Naive thymus-derived CD8-positive, alpha-beta T cell (primary cell): ENCODE measurements at regions not wholly inside any gene's neighbourhood (a gene's known extent, or its start where the extent isn't known, plus 50 kb on each side); places are given as distances from the start of the nearest gene placed in this dataset.
"Not testable (repeated sequence)": the region's sequence is repeated elsewhere in the genome, so short reads cannot be mapped to it uniquely, and the experiment has no call there.

Source experiments
- ATAC-seq, 2 donors: fragments of 150-1000 bp; cut with Tn5 transposase in 1 of 2; sonication (Bioruptor Pico), chemical (Tn5 transposase) in 1 of 2; 1 replicate in 1 of 2; 2 replicates in 1 of 2; pipeline ENCODE4 v1.10.0; 2021; ENCODE audit warnings: mild to moderate bottlenecking in 2 of 2, moderate library complexity in 2 of 2
- POLR2A ChIA-PET: fragments of 350-600 bp; sonication (Branson Sonifier 250); formaldehyde crosslinking; loops from one replicate; lab custom pipeline; 2021; ENCODE audit warnings: antibody characterized with exemption; lab: Charles Lee
- DNase-seq, 10 donors: peaks; one replicate each; pipeline versions ENCODE4 v3.0.0 to v3.0.0-alpha.2; 2020 to 2022
- H3K27ac Mint-ChIP-seq, 10 donors: one replicate each; pipeline ENCODE4 v1.8.0; 2020 to 2022; ENCODE audit warnings: mild to moderate bottlenecking in 10 of 10, mixed read lengths in 10 of 10, moderate library complexity in 4 of 10, inconsistent platforms in 1 of 10
- H3K27me3 Mint-ChIP-seq, 5 donors: one replicate each; pipeline ENCODE4 v1.8.0; 2021 to 2022; ENCODE audit warnings: mixed read lengths in 5 of 5
- H3K36me3 Mint-ChIP-seq, 3 donors: one replicate each; pipeline ENCODE4 v1.8.0; 2020 to 2022; ENCODE audit warnings: mixed read lengths in 3 of 3, mild to moderate bottlenecking in 2 of 3, inconsistent platforms in 1 of 3
- H3K4me1 Mint-ChIP-seq, 4 donors: one replicate each; pipeline ENCODE4 v1.8.0; 2021 to 2022; ENCODE audit warnings: mixed read lengths in 4 of 4
- H3K4me3 Mint-ChIP-seq, 10 donors: one replicate each; pipeline ENCODE4 v1.8.0; 2020 to 2022; ENCODE audit warnings: mild to moderate bottlenecking in 10 of 10, mixed read lengths in 10 of 10, moderate library complexity in 6 of 10, inconsistent platforms in 1 of 10
- H3K9me3 Mint-ChIP-seq, 9 donors: one replicate each; pipeline ENCODE4 v1.8.0; 2020 to 2022; ENCODE audit warnings: mixed read lengths in 9 of 9, mild to moderate bottlenecking in 3 of 9, inconsistent platforms in 1 of 9, moderate library complexity in 1 of 9

- no peaks in the 10 kb centered on the region for H3K36me3 Mint-ChIP-seq
- no peak overlapping the region for H3K27ac Mint-ChIP-seq
- no peaks in the 10 kb centered on the region for H3K4me1 Mint-ChIP-seq
- POLR2A ChIA-PET, result no interaction called here
- peaks cover 0 to 22% (median 10%) of the 10 kb centered on the region in 9 donors for H3K9me3 Mint-ChIP-seq
- no peak overlapping the region for H3K4me3 Mint-ChIP-seq
- ATAC-seq, result no peak
- no peaks in the 10 kb centered on the region for H3K27me3 Mint-ChIP-seq
- no peak for DNase-seq
Measured at GRCh38 chr13:85166891-85167290, 632.3 kb downstream of the SLITRK6 start.

GRCh38 chr13:85163063-85163462 is 636.2 kb downstream of the SLITRK6 start:
- Mint-ChIP-seq H3K27me3 (no peaks in the 10 kb centered on the region), H3K9me3 (peaks cover 0 to 24% (median 6%) of the 10 kb centered on the region in 9 donors), H3K4me3 (no peak overlapping the region), H3K36me3 (no peaks in the 10 kb centered on the region), H3K27ac (no peak overlapping the region), H3K4me1 (no peaks in the 10 kb centered on the region)
- no peak for ATAC-seq
- no peak for DNase-seq
- POLR2A ChIA-PET, result no interaction called here

- H3K36me3 Mint-ChIP-seq, result no peaks in the 10 kb centered on the region
- DNase-seq (no peak), ATAC-seq (no peak)
- POLR2A ChIA-PET, result no interaction called here
- H3K27me3 Mint-ChIP-seq, result no peaks in the 10 kb centered on the region
- H3K4me3 Mint-ChIP-seq, result no peak overlapping the region
- H3K9me3 Mint-ChIP-seq, result peaks cover 0 to 9% (median 1%) of the 10 kb centered on the region in 9 donors
- H3K4me1 Mint-ChIP-seq, result no peaks in the 10 kb centered on the region
- no peak overlapping the region for H3K27ac Mint-ChIP-seq
Measured at GRCh38 chr13:85148009-85148408, 651.2 kb downstream of the SLITRK6 start.

GRCh38 chr13:85142351-85142927 is 656.8 kb downstream of the SLITRK6 start:
- no peak overlapping the region for H3K27ac Mint-ChIP-seq
- no peaks in the 10 kb centered on the region for H3K36me3 Mint-ChIP-seq
- no peaks in the 10 kb centered on the region for H3K27me3 Mint-ChIP-seq
- ATAC-seq (no peak), DNase-seq (no peak)
- H3K4me1 Mint-ChIP-seq, result no peaks in the 10 kb centered on the region
- POLR2A ChIA-PET, result no interaction called here
- H3K9me3 Mint-ChIP-seq, result peaks cover 0 to 17% (median 0%) of the 10 kb centered on the region in 9 donors
- no peak overlapping the region for H3K4me3 Mint-ChIP-seq

GRCh38 chr13:85141401-85141800 is 657.8 kb downstream of the SLITRK6 start:
- Mint-ChIP-seq H3K36me3 (no peaks in the 10 kb centered on the region), H3K27ac (no peak overlapping the region), H3K4me3 (no peak overlapping the region), H3K4me1 (no peaks in the 10 kb centered on the region), H3K27me3 (no peaks in the 10 kb centered on the region), H3K9me3 (peaks cover 0 to 17% (median 0%) of the 10 kb centered on the region in 9 donors)
- no peak for ATAC-seq
- POLR2A ChIA-PET, result no interaction called here
- DNase-seq, result no peak

- POLR2A ChIA-PET, result no interaction called here
- Mint-ChIP-seq H3K9me3 (peaks cover 0 to 17% (median 0%) of the 10 kb centered on the region in 9 donors), H3K4me3 (no peak overlapping the region), H3K36me3 (no peaks in the 10 kb centered on the region), H3K4me1 (no peaks in the 10 kb centered on the region), H3K27ac (no peak overlapping the region), H3K27me3 (no peaks in the 10 kb centered on the region)
- DNase-seq, result no peak
- ATAC-seq, result no peak
Measured at GRCh38 chr13:85140192-85140591, 659.0 kb downstream of the SLITRK6 start.

- Mint-ChIP-seq H3K27me3 (no peaks in the 10 kb centered on the region), H3K4me3 (no peak overlapping the region), H3K9me3 (peaks cover 0 to 12% (median 0%) of the 10 kb centered on the region in 9 donors), H3K27ac (no peak overlapping the region), H3K4me1 (no peaks in the 10 kb centered on the region), H3K36me3 (no peaks in the 10 kb centered on the region)
- no peak for ATAC-seq
- DNase-seq, result no peak
- POLR2A ChIA-PET, result no interaction called here
Measured at GRCh38 chr13:85137516-85137915, 661.7 kb downstream of the SLITRK6 start.

- H3K4me1 Mint-ChIP-seq, result no peaks in the 10 kb centered on the region
Measured at GRCh38 chr13:85132986-85133385, 666.2 kb downstream of the SLITRK6 start.

GRCh38 chr13:85123501-85123900 is 675.7 kb downstream of the SLITRK6 start:
- H3K4me3 Mint-ChIP-seq, ATAC-seq, DNase-seq, H3K27ac Mint-ChIP-seq, POLR2A ChIA-PET, H3K36me3 Mint-ChIP-seq, H3K4me1 Mint-ChIP-seq, H3K27me3 Mint-ChIP-seq: not testable (repeated sequence)
- H3K9me3 Mint-ChIP-seq, result peaks cover 0 to 19% (median 0%) of the 10 kb centered on the region in 9 donors

More at GRCh38 chr13:85132986-85133385, 666.2 kb downstream of the SLITRK6 start:
- Mint-ChIP-seq H3K9me3 (peaks cover 0 to 11% (median 1%) of the 10 kb centered on the region in 9 donors), H3K4me3 (no peak overlapping the region), H3K27ac (no peak overlapping the region), H3K36me3 (no peaks in the 10 kb centered on the region), H3K27me3 (no peaks in the 10 kb centered on the region)
- POLR2A ChIA-PET, result no interaction called here
- DNase-seq (no peak), ATAC-seq (no peak)

- no peak overlapping the region for H3K27ac Mint-ChIP-seq
- DNase-seq (no peak), ATAC-seq (no peak)
- no peaks in the 10 kb centered on the region for H3K27me3 Mint-ChIP-seq
- peaks cover 0 to 14% (median 0%) of the 10 kb centered on the region in 9 donors for H3K9me3 Mint-ChIP-seq
- H3K4me1 Mint-ChIP-seq, result no peaks in the 10 kb centered on the region
- no peaks in the 10 kb centered on the region for H3K36me3 Mint-ChIP-seq
- POLR2A ChIA-PET, result no interaction called here
- no peak overlapping the region for H3K4me3 Mint-ChIP-seq
Measured at GRCh38 chr13:85108356-85108755, 690.9 kb downstream of the SLITRK6 start.

GRCh38 chr13:85099245-85099644 is 700.0 kb downstream of the SLITRK6 start:
- Mint-ChIP-seq H3K4me3 (no peak overlapping the region), H3K27ac (no peak overlapping the region), H3K27me3 (peaks cover 0 to 2% (median 0%) of the 10 kb centered on the region in 5 donors), H3K9me3 (peaks cover 0 to 39% (median 8%) of the 10 kb centered on the region in 9 donors), H3K4me1 (no peaks in the 10 kb centered on the region), H3K36me3 (no peaks in the 10 kb centered on the region)
- no peak for DNase-seq
- no peak for ATAC-seq
- POLR2A ChIA-PET, result no interaction called here

- ATAC-seq (no peak), DNase-seq (no peak)
- peaks cover 0 to 32% (median 7%) of the 10 kb centered on the region in 9 donors for H3K9me3 Mint-ChIP-seq
- H3K4me3 Mint-ChIP-seq, result no peak overlapping the region
- POLR2A ChIA-PET, result no interaction called here
- H3K36me3 Mint-ChIP-seq, result no peaks in the 10 kb centered on the region
- peaks cover 0 to 2% (median 0%) of the 10 kb centered on the region in 5 donors for H3K27me3 Mint-ChIP-seq
- H3K27ac Mint-ChIP-seq, result no peak overlapping the region
- H3K4me1 Mint-ChIP-seq, result no peaks in the 10 kb centered on the region
Measured at GRCh38 chr13:85095418-85096272, 703.6 kb downstream of the SLITRK6 start.

GRCh38 chr13:85093808-85094207 is 705.4 kb downstream of the SLITRK6 start:
- DNase-seq (no peak), ATAC-seq (no peak)
- Mint-ChIP-seq H3K4me1 (no peaks in the 10 kb centered on the region), H3K27ac (no peak overlapping the region), H3K9me3 (peaks cover 0 to 30% (median 6%) of the 10 kb centered on the region in 9 donors), H3K4me3 (no peak overlapping the region), H3K27me3 (peaks cover 0 to 2% (median 0%) of the 10 kb centered on the region in 5 donors), H3K36me3 (peaks cover 0 to 2% (median 0%) of the 10 kb centered on the region in 3 donors)
- POLR2A ChIA-PET, result no interaction called here
